Stimulated activated effector memory CD8-positive, alpha-beta T cell treated with anti-CD3 and anti-CD28 coated beads, Interleukin-12 subunit alpha, Interleukin-12 subunit beta, amount 100 ng/mL, for 72 hours (primary cell): ENCODE measurements at regions not wholly inside any gene's neighbourhood (a gene's known extent, or its start where the extent isn't known, plus 50 kb on each side); places are given as distances from the start of the nearest gene placed in this dataset.

Experiments
- ATAC-seq: fragments of 150-1000 bp; cut with Tn5 transposase; 2 replicates; pipeline ENCODE4 v1.10.0; 2021
- DNase-seq, 2 donors: peaks; one replicate each; pipeline ENCODE4 v3.0.0; 2021 to 2022; ENCODE audit warnings: low spot score in 2 of 2
- H3K27ac Mint-ChIP-seq: one replicate; pipeline ENCODE4 v1.8.0; 2022; ENCODE audit warnings: mild to moderate bottlenecking, mixed read lengths
- H3K36me3 Mint-ChIP-seq: one replicate; pipeline ENCODE4 v1.8.0; 2022; ENCODE audit warnings: mild to moderate bottlenecking, mixed read lengths
- H3K4me1 Mint-ChIP-seq: one replicate; pipeline ENCODE4 v1.8.0; 2022; ENCODE audit warnings: mixed read lengths
- H3K4me3 Mint-ChIP-seq: one replicate; pipeline ENCODE4 v1.8.0; 2022; ENCODE audit warnings: mild to moderate bottlenecking, mixed read lengths
- H3K9me3 Mint-ChIP-seq: one replicate; pipeline ENCODE4 v1.8.0; 2022; ENCODE audit warnings: mixed read lengths

DNA sequence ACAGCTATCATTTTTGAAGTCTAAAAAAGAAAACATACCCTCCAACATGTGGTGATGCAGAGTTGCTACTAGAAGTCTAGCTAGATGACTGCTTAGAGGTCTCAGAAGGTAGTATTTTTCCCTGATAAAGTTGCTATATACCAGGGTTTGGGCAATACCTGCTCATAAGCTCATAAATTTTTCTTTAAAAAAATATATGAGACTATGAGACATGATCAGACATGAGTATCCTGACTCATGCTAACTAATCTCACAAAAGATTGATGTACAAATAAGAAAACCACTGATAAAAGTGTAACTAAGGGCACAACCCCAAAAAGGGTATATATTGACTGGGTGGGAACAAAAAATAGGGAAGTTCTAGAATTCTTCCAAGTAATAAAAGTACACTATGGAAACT lies 740.9 kb downstream of the METTL15 start:
- H3K4me3 Mint-ChIP-seq: no peak overlapping the region
- ATAC-seq (no peak), DNase-seq (no peak)
- no peaks in the 10 kb centered on the region for H3K4me1 Mint-ChIP-seq
- H3K36me3 Mint-ChIP-seq: no peaks in the 10 kb centered on the region
- H3K9me3 Mint-ChIP-seq: peaks cover 18% of the 10 kb centered on the region
- no peak overlapping the region for H3K27ac Mint-ChIP-seq

- Mint-ChIP-seq H3K36me3 (no peaks in the 10 kb centered on the region), H3K27ac (no peak overlapping the region)
- no peak for DNase-seq
These were observed 734.5 kb downstream of the METTL15 start for GRCh38 chr11:28842716-28843115.

DNA sequence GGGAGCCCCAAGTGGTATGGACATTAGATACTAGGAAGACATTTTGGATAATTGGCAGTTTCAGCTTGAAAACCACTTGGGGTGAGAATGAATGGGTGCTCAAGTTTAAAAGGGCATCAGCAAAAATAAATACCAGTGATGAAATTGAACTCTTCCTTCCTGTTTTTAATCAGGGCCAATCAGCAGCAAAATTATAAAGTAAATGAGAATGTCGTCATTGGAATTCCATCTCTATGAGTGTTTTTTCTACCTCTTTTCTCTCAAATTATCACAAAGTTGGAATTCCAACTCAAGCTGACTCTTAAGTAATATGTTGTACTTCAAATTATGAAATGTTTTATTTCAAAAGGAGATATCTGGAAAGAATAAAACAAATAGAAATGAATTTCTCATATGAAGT lies 730.6 kb downstream of the METTL15 start:
- Mint-ChIP-seq H3K9me3 (peaks cover 5% of the 10 kb centered on the region), H3K27ac (no peak overlapping the region), H3K4me3 (no peak overlapping the region), H3K4me1 (no peaks in the 10 kb centered on the region), H3K36me3 (no peaks in the 10 kb centered on the region)
- DNase-seq: no peak
- no peak for ATAC-seq

More at GRCh38 chr11:28842716-28843115, 734.5 kb downstream of the METTL15 start:
- Mint-ChIP-seq H3K9me3 (peaks cover 3% of the 10 kb centered on the region), H3K4me3 (no peak overlapping the region), H3K4me1 (no peaks in the 10 kb centered on the region)
- ATAC-seq: no peak

DNA sequence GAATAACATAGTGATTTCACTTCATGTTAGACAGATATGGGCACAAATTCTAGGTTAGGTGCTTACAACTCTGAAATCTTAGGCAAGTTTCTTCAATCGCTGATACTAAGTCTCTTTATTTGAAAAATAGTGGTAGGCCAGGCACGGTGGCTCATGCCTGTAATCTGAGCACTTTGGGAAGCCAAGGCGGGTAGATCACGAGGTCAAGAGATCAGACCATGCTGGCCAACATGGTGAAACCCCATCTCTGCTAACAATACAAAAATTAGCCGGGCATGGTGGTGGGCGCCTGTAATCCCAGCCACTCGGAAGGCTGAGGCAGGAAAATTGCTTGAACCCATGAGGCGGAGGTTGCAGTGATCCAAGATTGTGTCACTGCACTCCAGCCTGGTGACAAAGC lies 729.4 kb downstream of the METTL15 start:
- Mint-ChIP-seq H3K27ac (no peak overlapping the region), H3K9me3 (peaks cover 7% of the 10 kb centered on the region), H3K36me3 (no peaks in the 10 kb centered on the region), H3K4me3 (no peak overlapping the region), H3K4me1 (no peaks in the 10 kb centered on the region)
- no peak for DNase-seq
- no peak for ATAC-seq

GRCh38 chr11:28836285-28837081 lies 728.3 kb downstream of the METTL15 start:
- H3K4me1 Mint-ChIP-seq: no peaks in the 10 kb centered on the region
- peaks cover 7% of the 10 kb centered on the region for H3K9me3 Mint-ChIP-seq
- H3K27ac Mint-ChIP-seq: no peak overlapping the region
- H3K4me3 Mint-ChIP-seq: no peak overlapping the region
- DNase-seq: no peak
- no peaks in the 10 kb centered on the region for H3K36me3 Mint-ChIP-seq
- ATAC-seq: no peak

GRCh38 chr11:28835790-28836189 lies 727.6 kb downstream of the METTL15 start:
- no peaks in the 10 kb centered on the region for H3K36me3 Mint-ChIP-seq
- no peaks in the 10 kb centered on the region for H3K4me1 Mint-ChIP-seq
- ATAC-seq (no peak), DNase-seq (no peak)
- H3K27ac Mint-ChIP-seq: no peak overlapping the region
- no peak overlapping the region for H3K4me3 Mint-ChIP-seq
- H3K9me3 Mint-ChIP-seq: peaks cover 7% of the 10 kb centered on the region

DNA sequence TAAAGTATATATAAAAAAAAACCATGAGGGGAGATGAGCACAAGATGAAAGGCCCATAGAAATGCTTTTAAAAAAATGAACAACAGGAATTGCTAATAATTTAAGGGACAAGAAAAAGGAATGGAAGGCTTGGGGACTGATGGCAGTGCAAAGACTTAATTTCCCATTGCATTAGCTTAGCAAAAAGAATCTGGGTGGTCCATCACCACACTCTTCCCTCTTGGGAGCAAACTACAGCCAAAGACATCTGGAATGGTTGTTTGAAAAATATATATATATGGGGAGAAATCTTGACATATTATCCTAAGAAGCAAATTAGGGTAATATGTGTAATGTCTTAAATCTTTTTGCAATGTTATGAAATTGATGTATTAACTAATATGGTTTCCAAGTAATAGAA lies 727.1 kb downstream of the METTL15 start:
- Mint-ChIP-seq H3K36me3 (no peaks in the 10 kb centered on the region), H3K4me1 (no peaks in the 10 kb centered on the region), H3K27ac (no peak overlapping the region), H3K9me3 (peaks cover 7% of the 10 kb centered on the region), H3K4me3 (no peak overlapping the region)
- no peak for ATAC-seq
- DNase-seq: no peak

GRCh38 chr11:28834877-28835276 lies 726.7 kb downstream of the METTL15 start:
- H3K9me3 Mint-ChIP-seq: peaks cover 7% of the 10 kb centered on the region
- H3K4me1 Mint-ChIP-seq: no peaks in the 10 kb centered on the region
- DNase-seq (no peak), ATAC-seq (no peak)
- H3K36me3 Mint-ChIP-seq: no peaks in the 10 kb centered on the region
- no peak overlapping the region for H3K4me3 Mint-ChIP-seq
- H3K27ac Mint-ChIP-seq: no peak overlapping the region

GRCh38 chr11:28833670-28834069 lies 725.5 kb downstream of the METTL15 start:
- H3K4me1 Mint-ChIP-seq: no peaks in the 10 kb centered on the region
- ATAC-seq (no peak), DNase-seq (no peak)
- peaks cover 13% of the 10 kb centered on the region for H3K9me3 Mint-ChIP-seq
- no peak overlapping the region for H3K4me3 Mint-ChIP-seq
- no peaks in the 10 kb centered on the region for H3K36me3 Mint-ChIP-seq
- H3K27ac Mint-ChIP-seq: no peak overlapping the region

GRCh38 chr11:28833169-28833568 lies 725.0 kb downstream of the METTL15 start:
- Mint-ChIP-seq H3K27ac (no peak overlapping the region), H3K4me1 (no peaks in the 10 kb centered on the region), H3K4me3 (no peak overlapping the region), H3K36me3 (no peaks in the 10 kb centered on the region), H3K9me3 (peaks cover 16% of the 10 kb centered on the region)
- DNase-seq (no peak), ATAC-seq (no peak)

- H3K36me3 Mint-ChIP-seq: no peaks in the 10 kb centered on the region
- H3K4me1 Mint-ChIP-seq: no peaks in the 10 kb centered on the region
- H3K27ac Mint-ChIP-seq: no peak overlapping the region
- H3K4me3 Mint-ChIP-seq: no peak overlapping the region
- no peak for DNase-seq
- peaks cover 24% of the 10 kb centered on the region for H3K9me3 Mint-ChIP-seq
- ATAC-seq: no peak
These were observed 718.6 kb downstream of the METTL15 start for GRCh38 chr11:28826807-28827206.

DNA sequence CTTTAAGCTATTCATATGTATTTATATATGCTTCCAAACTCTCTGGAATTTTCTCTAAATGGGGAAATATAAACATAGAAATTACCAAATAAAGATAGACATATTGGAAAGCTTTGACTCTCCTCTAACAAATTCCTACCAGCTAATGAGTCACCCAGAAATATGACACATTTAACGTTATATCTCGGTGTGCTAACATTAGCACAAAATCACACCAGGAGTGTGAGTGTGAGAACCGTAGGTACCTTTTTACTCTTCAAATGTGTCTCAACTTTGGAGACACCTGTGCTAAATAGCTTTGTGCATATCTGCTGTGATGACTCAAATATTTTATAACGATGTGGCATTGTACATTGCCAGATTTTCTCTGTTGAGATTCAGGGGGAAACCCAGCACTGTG lies 714.4 kb downstream of the METTL15 start:
- H3K27ac Mint-ChIP-seq: no peak overlapping the region
- H3K4me1 Mint-ChIP-seq: no peaks in the 10 kb centered on the region
- H3K4me3 Mint-ChIP-seq: no peak overlapping the region
- no peaks in the 10 kb centered on the region for H3K36me3 Mint-ChIP-seq
- DNase-seq (no peak), ATAC-seq (no peak)
- peaks cover 22% of the 10 kb centered on the region for H3K9me3 Mint-ChIP-seq

- H3K36me3 Mint-ChIP-seq: no peaks in the 10 kb centered on the region
These were observed 712.3 kb downstream of the METTL15 start for GRCh38 chr11:28820296-28820989.

DNA sequence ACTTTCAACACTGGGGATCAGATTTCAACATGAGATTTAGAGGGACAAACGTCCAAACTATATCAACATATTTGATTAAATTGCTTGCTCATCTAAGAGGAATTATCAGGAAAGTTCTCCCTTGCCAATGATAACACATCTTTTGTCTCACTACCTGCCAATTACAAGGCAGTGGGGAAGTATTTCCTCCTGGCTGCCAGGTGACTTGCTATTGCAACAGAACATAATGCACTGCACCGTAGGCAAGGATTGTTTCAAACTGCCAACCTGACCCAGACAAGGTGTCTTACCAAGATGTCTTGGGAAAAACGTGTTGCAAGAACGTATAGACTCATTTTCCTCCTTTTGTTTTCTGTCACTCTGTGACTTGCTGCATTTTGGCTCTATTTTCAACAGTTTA lies 711.6 kb downstream of the METTL15 start:
- ATAC-seq (no peak), DNase-seq (no peak)
- Mint-ChIP-seq H3K4me1 (no peaks in the 10 kb centered on the region), H3K9me3 (peaks cover 19% of the 10 kb centered on the region), H3K27ac (no peak overlapping the region), H3K4me3 (no peak overlapping the region), H3K36me3 (no peaks in the 10 kb centered on the region)

More at GRCh38 chr11:28820296-28820989, 712.3 kb downstream of the METTL15 start:
- Mint-ChIP-seq H3K4me1 (no peaks in the 10 kb centered on the region), H3K9me3 (peaks cover 16% of the 10 kb centered on the region), H3K27ac (no peak overlapping the region), H3K4me3 (no peak overlapping the region)
- DNase-seq (no peak), ATAC-seq (no peak)

- no peak for ATAC-seq
- no peaks in the 10 kb centered on the region for H3K36me3 Mint-ChIP-seq
- H3K4me1 Mint-ChIP-seq: no peaks in the 10 kb centered on the region
- H3K27ac Mint-ChIP-seq: no peak overlapping the region
- no peak overlapping the region for H3K4me3 Mint-ChIP-seq
- H3K9me3 Mint-ChIP-seq: peaks cover 24% of the 10 kb centered on the region
- no peak for DNase-seq
These were observed 706.9 kb downstream of the METTL15 start for GRCh38 chr11:28815110-28815509.

DNA sequence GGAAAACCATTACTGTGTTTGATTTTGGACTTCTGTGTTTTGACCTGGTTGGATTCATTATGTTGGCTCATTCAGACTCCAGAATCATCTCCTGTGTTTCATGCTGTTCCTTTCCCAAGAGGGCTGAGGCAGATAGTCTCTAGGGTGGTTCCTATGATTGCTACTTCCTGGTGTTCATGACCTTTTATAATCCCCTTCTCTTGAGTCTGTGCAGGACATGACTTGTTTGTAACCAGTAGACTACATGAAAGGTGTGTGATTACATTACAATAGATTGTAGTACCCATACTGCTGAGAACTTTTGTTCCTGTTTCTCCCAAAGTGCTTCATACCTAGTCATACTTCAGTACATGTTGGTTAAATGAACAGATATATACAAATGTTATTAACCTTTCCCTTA lies 700.6 kb downstream of the METTL15 start:
- no peak for ATAC-seq
- H3K4me3 Mint-ChIP-seq: no peak overlapping the region
- H3K4me1 Mint-ChIP-seq: no peaks in the 10 kb centered on the region
- H3K36me3 Mint-ChIP-seq: no peaks in the 10 kb centered on the region
- peaks cover 24% of the 10 kb centered on the region for H3K9me3 Mint-ChIP-seq
- no peak for DNase-seq
- no peak overlapping the region for H3K27ac Mint-ChIP-seq
